Thoracic aorta (tissue), 2 donors: ENCODE measurements at regions not wholly inside any gene's neighbourhood (a gene's known extent, or its start where the extent isn't known, plus 50 kb on each side); places are given as distances from the start of the nearest gene placed in this dataset.

Experiments
- ATAC-seq: fragments of 150-250 bp; one replicate; pipeline ENCODE4 v1.8.0; 2017; ENCODE audit warnings: low read depth; ENCODE audit not compliant: insufficient number of reproducible peaks, low FRiP score
- DNase-seq: peaks from one replicate; pipeline ENCODE4 v3.0.0-alpha.2; 2020; ENCODE audit warnings: low spot score
- H3K27ac ChIP-seq, 2 donors: fragments of 200-600 bp; sonication (generic); 1 replicate in 1 of 2; 2 replicates in 1 of 2; pipeline ENCODE4 v1.5.1; 2016; ENCODE audit warnings: mild to moderate bottlenecking in 2 of 2, moderate library complexity in 2 of 2
- H3K27me3 ChIP-seq: fragments of 200-600 bp; sonication (generic); replicated peaks from 2 replicates; pipeline ENCODE4 v1.6.0; 2016; ENCODE audit warnings: mild to moderate bottlenecking; ENCODE audit not compliant: insufficient read depth
- H3K36me3 ChIP-seq: fragments of 200-600 bp; sonication (generic); one replicate; pipeline ENCODE4 v1.5.1; 2016
- H3K4me1 ChIP-seq, 2 donors: fragments of 200-600 bp; sonication (generic); 1 replicate in 1 of 2; 2 replicates in 1 of 2; pipeline versions ENCODE4 v1.5.1 to v1.6.0; 2016; ENCODE audit warnings: low read depth in 2 of 2, mild to moderate bottlenecking in 1 of 2; ENCODE audit not compliant: control insufficient read depth in 1 of 2
- H3K4me3 ChIP-seq: fragments of 200-600 bp; sonication (generic); 2 replicates; pipeline ENCODE4 v1.5.1; 2016; ENCODE audit warnings: mild to moderate bottlenecking
- H3K9me3 ChIP-seq: fragments of 200-600 bp; sonication (generic); 2 replicates; pipeline ENCODE4 v1.5.1; 2016
- CTCF ChIP-seq: fragments of 200-600 bp; sonication (generic); IDR thresholded peaks from one replicate; pipeline ENCODE4 v1.5.1; 2019; ENCODE audit warnings: antibody characterized with exemption

DNA sequence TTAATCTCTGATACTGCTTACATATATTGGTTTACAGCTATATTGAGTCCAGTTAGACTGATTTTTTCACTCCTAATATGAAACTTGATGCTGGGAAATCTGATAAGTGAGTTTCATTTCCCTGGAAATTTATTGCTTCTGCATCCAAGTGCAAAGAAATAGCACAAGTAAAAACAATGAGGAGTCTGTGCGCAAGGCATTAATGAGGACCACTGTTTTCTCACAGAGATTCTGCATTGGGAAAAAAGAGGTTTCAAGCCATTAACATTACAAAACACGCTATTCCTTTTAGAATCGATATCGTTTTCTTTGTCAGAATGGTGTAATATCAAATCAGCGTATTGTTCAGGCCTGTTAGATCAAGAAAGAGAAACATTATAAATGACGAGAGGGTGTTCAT lies 723.3 kb upstream of the ARRDC4 start:
- ATAC-seq (no peak), DNase-seq (no peak)
- TF ChIP-seq CTCF = no peak
- no peaks in the 10 kb centered on the region for H3K36me3 ChIP-seq
- H3K27ac ChIP-seq = no peak overlapping the region
- H3K27me3 ChIP-seq = no peaks in the 10 kb centered on the region
- no peaks in the 10 kb centered on the region for H3K4me1 ChIP-seq
- H3K9me3 ChIP-seq = no peaks in the 10 kb centered on the region
- no peak overlapping the region for H3K4me3 ChIP-seq

DNA sequence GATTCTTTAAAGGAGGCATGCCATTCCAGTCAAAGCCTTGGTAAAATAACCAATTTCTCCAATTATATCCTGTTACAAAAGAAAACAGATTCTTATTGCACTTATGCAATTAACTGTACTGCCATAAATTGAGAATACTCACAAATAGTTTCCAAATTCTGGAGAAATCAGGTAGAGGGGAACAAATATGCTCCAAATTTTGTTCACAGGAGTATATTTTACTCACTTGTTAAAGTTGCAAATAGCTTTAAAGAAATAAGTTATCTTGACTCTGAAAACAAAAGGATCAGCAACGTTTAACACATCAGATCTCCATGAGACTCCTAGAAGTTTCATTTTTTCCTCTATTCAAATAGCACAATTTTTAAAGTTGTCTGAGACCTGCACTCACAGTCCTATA lies 712.1 kb upstream of the ARRDC4 start:
- Histone ChIP-seq H3K4me1 (no peaks in the 10 kb centered on the region), H3K36me3 (no peaks in the 10 kb centered on the region), H3K27ac (no peak overlapping the region), H3K9me3 (peaks cover 3% of the 10 kb centered on the region), H3K4me3 (no peak overlapping the region), H3K27me3 (no peaks in the 10 kb centered on the region)
- TF ChIP-seq CTCF = no peak
- DNase-seq = no peak
- ATAC-seq = no peak

DNA sequence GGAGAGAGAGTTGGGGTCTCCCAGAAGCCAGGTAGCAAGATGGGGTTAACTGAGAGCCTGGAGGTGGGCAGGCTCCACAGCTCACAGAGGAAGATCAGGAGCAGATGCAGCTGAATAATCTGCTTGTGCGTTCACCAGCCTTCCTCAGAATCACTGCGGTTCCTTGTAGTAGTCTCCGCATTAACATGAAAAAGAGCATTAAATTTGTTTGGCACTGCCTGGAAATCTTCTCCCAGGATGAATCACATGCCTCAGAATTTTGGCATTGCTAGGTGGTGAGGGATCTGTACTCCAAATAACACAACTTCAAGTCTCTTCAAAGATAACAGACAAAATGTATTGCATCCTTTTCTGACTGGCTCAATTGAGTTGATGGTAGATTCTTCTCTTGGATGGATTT lies 700.6 kb upstream of the ARRDC4 start:
- no peak for TF ChIP-seq CTCF
- Histone ChIP-seq H3K36me3 (no peaks in the 10 kb centered on the region), H3K27ac (no peak overlapping the region), H3K4me1 (no peaks in the 10 kb centered on the region), H3K27me3 (no peaks in the 10 kb centered on the region), H3K9me3 (no peaks in the 10 kb centered on the region), H3K4me3 (no peak overlapping the region)
- DNase-seq = no peak
- ATAC-seq = no peak

GRCh38 chr15:97301166-97301565 lies 659.3 kb upstream of the ARRDC4 start:
- Histone ChIP-seq H3K4me3 (no peak overlapping the region), H3K27me3 (no peaks in the 10 kb centered on the region), H3K9me3 (no peaks in the 10 kb centered on the region), H3K4me1 (no peaks in the 10 kb centered on the region), H3K36me3 (no peaks in the 10 kb centered on the region), H3K27ac (no peak overlapping the region)
- ATAC-seq = no peak
- no peak for TF ChIP-seq CTCF
- DNase-seq = no peak

DNA sequence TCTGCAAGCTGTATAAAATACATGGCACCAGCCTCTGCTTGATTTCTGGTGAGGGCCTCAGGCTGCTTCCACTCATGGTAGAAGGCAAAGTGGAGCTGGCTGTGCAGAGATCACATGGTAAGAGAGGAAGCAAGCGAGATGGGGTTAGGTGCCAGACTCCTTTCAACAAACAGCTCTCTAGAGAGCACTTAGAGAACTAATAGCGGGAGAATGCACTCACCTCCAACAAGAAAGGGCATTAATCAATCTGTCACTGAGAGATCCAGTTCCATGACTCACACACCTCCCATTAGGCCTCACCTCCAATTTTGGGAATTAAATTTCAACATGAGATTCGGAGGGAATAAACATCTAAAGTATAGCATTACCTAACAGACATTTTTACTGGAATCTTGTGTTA lies 644.1 kb upstream of the ARRDC4 start:
- TF ChIP-seq CTCF = no peak
- ATAC-seq (no peak), DNase-seq (no peak)
- no peaks in the 10 kb centered on the region for H3K27me3 ChIP-seq
- H3K4me3 ChIP-seq = no peak overlapping the region
- H3K36me3 ChIP-seq = no peaks in the 10 kb centered on the region
- no peaks in the 10 kb centered on the region for H3K4me1 ChIP-seq
- no peaks in the 10 kb centered on the region for H3K9me3 ChIP-seq
- H3K27ac ChIP-seq = no peak overlapping the region
